Nephron (organoid): ENCODE measurements at regions not wholly inside any gene's neighbourhood (a gene's known extent, or its start where the extent isn't known, plus 50 kb on each side); places are given as distances from the start of the nearest gene placed in this dataset.

Source experiments
- H3K27ac Mint-ChIP-seq, 3 experiments: 2 replicates each; pipeline ENCODE4 v1.8.0; 2020; ENCODE audit warnings: mixed read lengths in 3 of 3, mild to moderate bottlenecking in 2 of 3, moderate library complexity in 1 of 3
- H3K27me3 Mint-ChIP-seq: 2 replicates; pipeline ENCODE4 v1.8.0; 2021; ENCODE audit warnings: low read depth, mild to moderate bottlenecking, moderate library complexity, mixed read lengths
- H3K36me3 Mint-ChIP-seq: 2 replicates; pipeline ENCODE4 v1.8.0; 2020; ENCODE audit warnings: low read depth, mixed read lengths
- H3K4me1 Mint-ChIP-seq: 2 replicates; pipeline ENCODE4 v1.8.0; 2020; ENCODE audit warnings: mixed read lengths
- H3K4me3 Mint-ChIP-seq, 3 experiments: 2 replicates each; pipeline ENCODE4 v1.8.0; 2020; ENCODE audit warnings: mild to moderate bottlenecking in 3 of 3, mixed read lengths in 3 of 3, moderate library complexity in 2 of 3
- H3K9me3 Mint-ChIP-seq: 2 replicates; pipeline ENCODE4 v1.8.0; 2020; ENCODE audit warnings: mixed read lengths
- TF ChIP-seq, protein P1 (sequence below), 3 experiments: fragments of 200-600 bp; sonication (generic); IDR thresholded peaks; one replicate each; pipeline ENCODE4 v1.5.0; 2021; ENCODE audit warnings: antibody characterized with exemption in 3 of 3; ENCODE audit not compliant: unreplicated experiment in 3 of 3

- Mint-ChIP-seq H3K27ac (peak overlapping the region; percentile 39 to 96 (median 71)), H3K4me3 (no peak overlapping the region)
These were observed 62.7 kb upstream of the PGM2 start for GRCh38 chr4:37763831-37764230.

GRCh38 chr4:37762991-37763368 lies 63.5 kb upstream of the PGM2 start:
- H3K27ac Mint-ChIP-seq = peak overlapping the region; percentile 82 to 99 (median 89)
- H3K4me3 Mint-ChIP-seq = peak overlapping the region; percentile 18 to 54 (median 22)
- no peaks in the 10 kb centered on the region for H3K27me3 Mint-ChIP-seq
- TF ChIP-seq, protein P1, sequence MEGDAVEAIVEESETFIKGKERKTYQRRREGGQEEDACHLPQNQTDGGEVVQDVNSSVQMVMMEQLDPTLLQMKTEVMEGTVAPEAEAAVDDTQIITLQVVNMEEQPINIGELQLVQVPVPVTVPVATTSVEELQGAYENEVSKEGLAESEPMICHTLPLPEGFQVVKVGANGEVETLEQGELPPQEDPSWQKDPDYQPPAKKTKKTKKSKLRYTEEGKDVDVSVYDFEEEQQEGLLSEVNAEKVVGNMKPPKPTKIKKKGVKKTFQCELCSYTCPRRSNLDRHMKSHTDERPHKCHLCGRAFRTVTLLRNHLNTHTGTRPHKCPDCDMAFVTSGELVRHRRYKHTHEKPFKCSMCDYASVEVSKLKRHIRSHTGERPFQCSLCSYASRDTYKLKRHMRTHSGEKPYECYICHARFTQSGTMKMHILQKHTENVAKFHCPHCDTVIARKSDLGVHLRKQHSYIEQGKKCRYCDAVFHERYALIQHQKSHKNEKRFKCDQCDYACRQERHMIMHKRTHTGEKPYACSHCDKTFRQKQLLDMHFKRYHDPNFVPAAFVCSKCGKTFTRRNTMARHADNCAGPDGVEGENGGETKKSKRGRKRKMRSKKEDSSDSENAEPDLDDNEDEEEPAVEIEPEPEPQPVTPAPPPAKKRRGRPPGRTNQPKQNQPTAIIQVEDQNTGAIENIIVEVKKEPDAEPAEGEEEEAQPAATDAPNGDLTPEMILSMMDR (IDR thresholded peaks at IDR 0.05; ENCODE audit: unreplicated experiment in 3 of 3) = no peak
- H3K9me3 Mint-ChIP-seq = no peaks in the 10 kb centered on the region
- H3K4me1 Mint-ChIP-seq = peaks cover 13% of the 10 kb centered on the region
- no peaks in the 10 kb centered on the region for H3K36me3 Mint-ChIP-seq

More at GRCh38 chr4:37763831-37764230, 62.7 kb upstream of the PGM2 start:
- H3K9me3 Mint-ChIP-seq = no peaks in the 10 kb centered on the region
- H3K4me1 Mint-ChIP-seq = peaks cover 12% of the 10 kb centered on the region
- H3K36me3 Mint-ChIP-seq = no peaks in the 10 kb centered on the region
- TF ChIP-seq, protein P1 (IDR thresholded peaks at IDR 0.05; ENCODE audit: unreplicated experiment in 3 of 3) = no peak
- no peaks in the 10 kb centered on the region for H3K27me3 Mint-ChIP-seq

DNA sequence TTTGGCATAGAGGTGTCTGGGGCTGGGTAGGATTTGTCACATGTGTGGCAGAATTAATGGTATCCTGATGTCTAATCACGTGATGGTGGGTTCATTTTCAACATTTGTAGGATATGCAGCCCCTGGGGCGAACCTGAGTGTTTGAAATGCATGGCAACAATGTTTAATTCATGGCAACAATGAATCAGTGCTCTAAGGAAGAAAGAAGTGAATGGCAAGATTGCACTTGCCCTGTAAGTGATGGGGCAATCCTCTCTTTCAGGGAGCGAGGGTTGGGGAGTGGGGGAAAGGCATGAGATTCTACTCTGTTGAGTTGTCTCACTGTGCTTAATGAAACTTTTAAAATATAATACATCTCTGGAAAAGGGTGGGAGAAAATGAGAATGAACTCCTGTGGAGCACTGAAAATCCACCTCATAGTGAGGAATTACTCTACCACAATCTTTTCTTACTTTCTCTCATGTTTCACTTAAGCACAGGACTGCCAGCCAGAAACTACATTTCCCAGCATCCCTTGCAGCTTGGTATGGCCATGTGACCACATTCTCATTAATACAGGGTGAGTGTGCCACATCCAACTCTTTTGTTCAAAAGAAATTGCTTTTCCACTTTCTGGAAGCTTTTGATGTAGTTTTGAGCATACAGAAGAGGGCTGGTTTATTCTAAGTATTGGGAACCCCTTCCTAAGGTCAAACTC lies 64.0 kb upstream of the PGM2 start:
- no peaks in the 10 kb centered on the region for H3K27me3 Mint-ChIP-seq
- peak overlapping the region; percentile 82 to 99 (median 89) for H3K27ac Mint-ChIP-seq
- TF ChIP-seq, protein P1 (IDR thresholded peaks at IDR 0.05; ENCODE audit: unreplicated experiment in 3 of 3) = no peak
- H3K4me1 Mint-ChIP-seq = peaks cover 14% of the 10 kb centered on the region
- H3K36me3 Mint-ChIP-seq = no peaks in the 10 kb centered on the region
- H3K9me3 Mint-ChIP-seq = no peaks in the 10 kb centered on the region
- peak overlapping the region; percentile 18 to 54 (median 22) for H3K4me3 Mint-ChIP-seq

DNA sequence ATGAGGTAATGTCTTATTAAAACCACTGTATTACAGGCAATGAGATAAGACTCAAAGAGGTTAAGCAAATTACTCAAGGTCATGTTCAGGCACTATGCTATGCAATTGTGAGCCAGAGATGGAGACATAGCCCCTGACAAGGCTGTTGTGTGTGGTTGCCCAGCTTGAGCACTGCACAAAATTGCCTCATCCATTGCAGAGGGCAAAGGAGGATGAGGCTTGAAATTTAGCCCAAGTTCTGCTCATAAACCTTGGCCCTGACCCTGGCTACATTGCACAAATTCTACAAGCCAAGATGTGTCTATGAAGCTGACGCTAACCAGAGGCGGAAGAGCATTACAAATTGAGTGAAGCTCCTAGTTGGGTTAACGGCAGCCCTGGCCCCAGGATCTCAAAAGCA lies 65.6 kb upstream of the PGM2 start:
- no peaks in the 10 kb centered on the region for H3K36me3 Mint-ChIP-seq
- no peak overlapping the region for H3K4me3 Mint-ChIP-seq
- peak overlapping the region in 1 of 3 experiments; percentile 99 for H3K27ac Mint-ChIP-seq
- TF ChIP-seq, protein P1 (IDR thresholded peaks at IDR 0.05; ENCODE audit: unreplicated experiment in 3 of 3) = no peak
- no peaks in the 10 kb centered on the region for H3K9me3 Mint-ChIP-seq
- H3K27me3 Mint-ChIP-seq = no peaks in the 10 kb centered on the region
- H3K4me1 Mint-ChIP-seq = peaks cover 21% of the 10 kb centered on the region

GRCh38 chr4:37759833-37760232 lies 66.7 kb upstream of the PGM2 start:
- Mint-ChIP-seq H3K36me3 (no peaks in the 10 kb centered on the region), H3K9me3 (no peaks in the 10 kb centered on the region), H3K4me1 (peaks cover 21% of the 10 kb centered on the region), H3K4me3 (no peak overlapping the region), H3K27ac (peak overlapping the region in 2 of 3 experiments; percentile 22 to 28), H3K27me3 (no peaks in the 10 kb centered on the region)
- TF ChIP-seq, protein P1 (IDR thresholded peaks at IDR 0.05; ENCODE audit: unreplicated experiment in 3 of 3) = no peak

DNA sequence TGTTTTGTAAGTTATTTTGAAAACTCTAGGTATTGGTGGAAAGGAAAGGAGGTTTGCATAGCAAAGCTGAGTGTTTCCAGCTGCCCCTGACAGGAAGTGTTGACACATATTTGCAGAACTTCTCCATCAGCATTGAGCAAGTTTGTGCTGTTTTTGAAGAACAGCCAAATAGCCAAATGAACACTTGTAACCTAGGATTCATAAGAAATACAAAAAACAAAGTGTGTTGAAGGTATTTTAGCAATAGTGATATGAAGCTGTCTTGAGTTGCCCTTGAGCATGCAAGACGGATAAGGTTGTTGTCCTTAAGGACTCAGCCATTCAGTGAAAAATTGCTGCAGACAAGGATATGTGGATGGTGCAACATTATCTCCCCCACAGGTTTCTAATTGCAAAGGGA lies 68.3 kb upstream of the PGM2 start:
- H3K27ac Mint-ChIP-seq = peak overlapping the region; percentile 63 to 96 (median 68)
- H3K4me1 Mint-ChIP-seq = peaks cover 29% of the 10 kb centered on the region
- TF ChIP-seq, protein P1 (IDR thresholded peaks at IDR 0.05; ENCODE audit: unreplicated experiment in 3 of 3) = no peak
- H3K9me3 Mint-ChIP-seq = no peaks in the 10 kb centered on the region
- H3K36me3 Mint-ChIP-seq = no peaks in the 10 kb centered on the region
- H3K4me3 Mint-ChIP-seq = no peak overlapping the region
- H3K27me3 Mint-ChIP-seq = no peaks in the 10 kb centered on the region
